H1 (cell line): ENCODE measurements at regions not wholly inside any gene's neighbourhood (a gene's known extent, or its start where the extent isn't known, plus 50 kb on each side); places are given as distances from the start of the nearest gene placed in this dataset.
A peak's percentile ranks its signal among the peaks of the same experiment; 100 is the strongest.

ENCODE experiments used
- CTCF ChIA-PET: fragments of 300-600 bp; sonication (Branson Sonifier 250); formaldehyde crosslinking; loops from one replicate; lab custom pipeline; 2021; ENCODE audit not compliant: partially characterized antibody; lab: Charles Lee
- POLR2A ChIA-PET: fragments of 300-600 bp; sonication (Branson Sonifier 250); formaldehyde crosslinking; loops from one replicate; lab custom pipeline; 2021; ENCODE audit warnings: inconsistent platforms; ENCODE audit not compliant: partially characterized antibody; lab: Charles Lee
- DNase-seq, 2 experiments: peaks; one replicate each; pipeline versions ENCODE4 v3.0.0 to v3.0.0-alpha.2; 2010 to 2022; ENCODE audit warnings: low spot score in 2 of 2, low read depth in 1 of 2, mixed read lengths in 1 of 2
- FAIRE-seq: peaks from 2 replicates; lab custom pipeline; 2011; peaks lifted over from hg19 to GRCh38; lab: Jason Lieb, UNC
- H2AFZ ChIP-seq: 2 replicates; pipeline ENCODE4 v1.8.1; 2012; ENCODE audit warnings: low read length, inconsistent platforms
- H2AK5ac ChIP-seq: 2 replicates; pipeline ENCODE4 v1.6.1; 2013; ENCODE audit warnings: low read depth, low read length
- H2BK120ac ChIP-seq: replicated peaks from 2 replicates; pipeline ENCODE3; 2013; ENCODE audit warnings: low read depth, low read length, inconsistent platforms
- H2BK12ac ChIP-seq: 2 replicates; pipeline ENCODE4 v1.6.1; 2013; ENCODE audit warnings: low read depth, low read length
- H2BK15ac ChIP-seq: 2 replicates; pipeline ENCODE4 v1.6.1; 2013; ENCODE audit warnings: low read length
- H2BK20ac ChIP-seq: 2 replicates; pipeline ENCODE4 v1.6.1; 2013; ENCODE audit warnings: low read length
- H2BK5ac ChIP-seq: 2 replicates; pipeline ENCODE4 v1.6.1; 2013; ENCODE audit warnings: low read depth, low read length
- H3K14ac ChIP-seq: 2 replicates; pipeline ENCODE4 v1.6.1; 2013; ENCODE audit warnings: inconsistent platforms; ENCODE audit not compliant: insufficient read length
- H3K18ac ChIP-seq: 2 replicates; pipeline ENCODE4 v1.6.1; 2013; ENCODE audit warnings: low read length; ENCODE audit errors: extremely low read depth
- H3K23ac ChIP-seq: 2 replicates; pipeline ENCODE4 v1.6.1; 2013; ENCODE audit warnings: inconsistent platforms; ENCODE audit not compliant: insufficient read length
- H3K23me2 ChIP-seq: 2 replicates; pipeline ENCODE4 v1.6.1; 2013; ENCODE audit warnings: low read depth, low read length
- H3K27ac ChIP-seq: 2 replicates; pipeline ENCODE4 v1.6.1; 2011; ENCODE audit warnings: low read depth, low read length, inconsistent platforms
- H3K27me3 ChIP-seq, 4 experiments: replicated peaks in 1 of 4; 1 replicate in 1 of 4; 2 replicates in 3 of 4; pipeline versions ENCODE4 v1.6.1 to v1.8.1; 2011 to 2013; ENCODE audit warnings: low read length in 3 of 4, mild to moderate bottlenecking in 3 of 4, inconsistent platforms in 2 of 4, mixed read lengths in 2 of 4, moderate library complexity in 1 of 4; ENCODE audit not compliant: control insufficient read depth in 3 of 4, insufficient read depth in 3 of 4; ENCODE audit errors: extremely low read depth in 1 of 4
- H3K36me3 ChIP-seq, 4 experiments: 2 replicates each; pipeline versions ENCODE4 v1.6.1 to v1.8.1; 2011 to 2013; ENCODE audit warnings: mild to moderate bottlenecking in 4 of 4, low read length in 3 of 4, moderate library complexity in 2 of 4, control low read depth in 1 of 4, inconsistent platforms in 1 of 4; ENCODE audit not compliant: insufficient read depth in 4 of 4, control insufficient read depth in 2 of 4
- H3K4ac ChIP-seq: replicated peaks from 2 replicates; pipeline ENCODE3; 2013; ENCODE audit warnings: low read length, low read depth, mixed read lengths, inconsistent platforms; ENCODE audit not compliant: insufficient read length
- H3K4me1 ChIP-seq, 4 experiments: replicated peaks in 1 of 4; 1 replicate in 1 of 4; 2 replicates in 3 of 4; pipeline versions ENCODE4 v1.6.1 to v1.8.1; 2011 to 2013; ENCODE audit warnings: low read length in 3 of 4, inconsistent platforms in 2 of 4, mixed read lengths in 1 of 4; ENCODE audit not compliant: insufficient read depth in 4 of 4, control insufficient read depth in 3 of 4
- H3K4me2 ChIP-seq, 2 experiments: 2 replicates each; pipeline versions ENCODE4 v1.6.1 to v1.8.1; 2011 to 2013; ENCODE audit warnings: low read depth in 2 of 2, low read length in 2 of 2, control low read depth in 1 of 2, inconsistent platforms in 1 of 2, mild to moderate bottlenecking in 1 of 2; ENCODE audit not compliant: insufficient read depth in 1 of 2
- H3K4me3 ChIP-seq, 4 experiments: fragments of 200-600, 300-600 bp in 1 of 4; sonication (generic), shearing (Covaris generic), sonication (Bioruptor Twin) in 1 of 4; 2 replicates each; pipeline versions ENCODE4 v1.5.1 to v1.8.1; 2011 to 2016; ENCODE audit warnings: low read length in 4 of 4, low read depth in 3 of 4, control low read depth in 2 of 4, inconsistent platforms in 2 of 4, mild to moderate bottlenecking in 2 of 4, mixed read lengths in 1 of 4, moderate library complexity in 1 of 4; ENCODE audit not compliant: insufficient read depth in 2 of 4; ENCODE audit errors: extremely low read depth in 1 of 4
- H3K56ac ChIP-seq: replicated peaks from 2 replicates; pipeline ENCODE3; 2013; ENCODE audit warnings: low read depth, mild to moderate bottlenecking, mixed read lengths, low read length, inconsistent platforms; ENCODE audit not compliant: insufficient read length
- H3K79me1 ChIP-seq: 2 replicates; pipeline ENCODE4 v1.6.1; 2013; ENCODE audit warnings: low read depth, low read length, control low read depth
- H3K79me2 ChIP-seq, 2 experiments: 2 replicates each; pipeline versions ENCODE4 v1.6.1 to v1.8.1; 2012 to 2013; ENCODE audit warnings: low read length in 2 of 2, mild to moderate bottlenecking in 2 of 2, inconsistent platforms in 1 of 2; ENCODE audit not compliant: insufficient read depth in 2 of 2, control insufficient read depth in 1 of 2
- H3K9ac ChIP-seq, 4 experiments: replicated peaks in 1 of 4; 1 replicate in 1 of 4; 2 replicates in 3 of 4; pipeline versions ENCODE4 v1.6.1 to v1.8.1; 2011 to 2013; ENCODE audit warnings: low read depth in 3 of 4, low read length in 3 of 4, control low read depth in 2 of 4, mild to moderate bottlenecking in 2 of 4, moderate library complexity in 2 of 4, inconsistent platforms in 1 of 4; ENCODE audit errors: extremely low read depth in 1 of 4
- H3K9me3 ChIP-seq, 2 experiments: 2 replicates each; pipeline versions ENCODE4 v1.6.1 to v1.8.1; 2012 to 2013; ENCODE audit warnings: mild to moderate bottlenecking in 2 of 2, moderate library complexity in 2 of 2, control low read depth in 1 of 2, inconsistent platforms in 1 of 2, low read depth in 1 of 2, low read length in 1 of 2, mixed read lengths in 1 of 2; ENCODE audit not compliant: insufficient read depth in 2 of 2
- H4K20me1 ChIP-seq, 2 experiments: replicated peaks in 1 of 2; 2 replicates each; pipeline versions ENCODE3 to v1.8.1; 2011 to 2013; ENCODE audit warnings: inconsistent platforms in 2 of 2, low read length in 2 of 2, mild to moderate bottlenecking in 1 of 2; ENCODE audit not compliant: insufficient read depth in 2 of 2, control insufficient read depth in 1 of 2
- H4K5ac ChIP-seq: 2 replicates; pipeline ENCODE4 v1.6.1; 2013; ENCODE audit warnings: low read length, low read depth, mixed read lengths, inconsistent platforms; ENCODE audit not compliant: insufficient read length
- H4K8ac ChIP-seq: 2 replicates; pipeline ENCODE4 v1.8.0; 2013; ENCODE audit warnings: mild to moderate bottlenecking, moderate library complexity, low read length, inconsistent platforms; ENCODE audit not compliant: insufficient read depth; ENCODE audit errors: extremely low read depth
- H4K91ac ChIP-seq: replicated peaks from 2 replicates; pipeline ENCODE3; 2013; ENCODE audit warnings: low read length, mixed read lengths, inconsistent platforms; ENCODE audit not compliant: insufficient read length
- CBX8 ChIP-seq: fragments of 300-800, 300-1000 bp; sonication (generic); IDR thresholded peaks from 2 replicates; pipeline ENCODE4 v1.7.1; 2016; ENCODE audit warnings: low read depth, low read length, borderline replicate concordance
- MAFK ChIP-seq: IDR thresholded peaks from 2 replicates; pipeline ENCODE4 v1.6.1; 2012; ENCODE audit warnings: low read depth, mild to moderate bottlenecking, improper control_type of control experiment, low read length
- SIRT6 ChIP-seq: IDR thresholded peaks from one replicate; pipeline ENCODE4 v1.7.1; 2012; ENCODE audit warnings: low read length, inconsistent platforms
- SP1 ChIP-seq: IDR thresholded peaks from 2 replicates; pipeline ENCODE4 v1.6.1; 2011; ENCODE audit warnings: low read depth, low read length
- WGBS, 2 experiments: shearing (Covaris generic) in 1 of 2; methylation state at CpG; one replicate each; pipeline versions ENCODE4 v1.1.6 to v1.1.7; 2013 to 2015; ENCODE audit warnings: low lambda C conversion rate in 2 of 2, mixed read lengths in 2 of 2, inconsistent platforms in 1 of 2, low coverage in 1 of 2, missing lambda C conversion rate in 1 of 2; ENCODE audit not compliant: insufficient replicate concordance in 2 of 2, insufficient coverage in 1 of 2, insufficient read length in 1 of 2; ENCODE audit errors: extremely low coverage in 1 of 2, missing lambda C conversion rate in 1 of 2; 5-methylcytosine and 5-hydroxymethylcytosine counted together
- TF ChIP-seq, protein P1 (sequence below): IDR thresholded peaks from 2 replicates; pipeline ENCODE4 v1.6.1; 2012; ENCODE audit warnings: inconsistent platforms

- Histone ChIP-seq H3K79me2 (no peaks in the 10 kb centered on the region), H3K23me2 (no peaks in the 10 kb centered on the region), H2BK15ac (peak overlapping the region; percentile 19; the same call in 1 of the 2 replicates), H4K20me1 (no peaks in the 10 kb centered on the region), H3K56ac (no peak overlapping the region), H2BK5ac (no peak overlapping the region), H3K4me3 (no peak overlapping the region), H4K91ac (no peak overlapping the region), H3K18ac (no peak overlapping the region), H2AK5ac (no peak overlapping the region; the same call in 1 of the 2 replicates), H3K4me2 (no peak overlapping the region), H4K8ac (no peak overlapping the region), H2BK120ac (no peak overlapping the region), H3K9ac (no peak overlapping the region), H3K14ac (no peak overlapping the region), H2BK12ac (no peak overlapping the region), H2BK20ac (no peak overlapping the region; the same call in 1 of the 2 replicates), H3K9me3 (no peaks in the 10 kb centered on the region), H2AFZ (no peak overlapping the region), H3K4ac (no peak overlapping the region), H3K27ac (no peak overlapping the region), H3K79me1 (no peaks in the 10 kb centered on the region), H3K36me3 (no peaks in the 10 kb centered on the region), H3K23ac (no peak overlapping the region), H4K5ac (no peak overlapping the region), H3K27me3 (no peaks in the 10 kb centered on the region), H3K4me1 (no peaks in the 10 kb centered on the region; a peak in 2 of 7 replicates)
- POLR2A ChIA-PET = interaction anchor here (0.9 kb wide), 1 partner anchor 106 kb away, joined by 3 read pairs; no protein-coding TSS in a partner anchor
- CTCF ChIA-PET = interaction anchor here (0.6 to 2.7 kb wide), 11 partner anchors 9 to 356 kb away, joined by 3 to 15 read pairs (median 5); no protein-coding TSS in a partner anchor
- TF ChIP-seq CBX8 = no peak
- no peak for TF ChIP-seq SP1
- no peak for TF ChIP-seq MAFK
- TF ChIP-seq, protein P1, sequence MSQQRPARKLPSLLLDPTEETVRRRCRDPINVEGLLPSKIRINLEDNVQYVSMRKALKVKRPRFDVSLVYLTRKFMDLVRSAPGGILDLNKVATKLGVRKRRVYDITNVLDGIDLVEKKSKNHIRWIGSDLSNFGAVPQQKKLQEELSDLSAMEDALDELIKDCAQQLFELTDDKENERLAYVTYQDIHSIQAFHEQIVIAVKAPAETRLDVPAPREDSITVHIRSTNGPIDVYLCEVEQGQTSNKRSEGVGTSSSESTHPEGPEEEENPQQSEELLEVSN = peak; percentile 53
- no peak for TF ChIP-seq SIRT6
- FAIRE-seq (no peak), DNase-seq (no peak)
- WGBS, 2 experiments = 91% methylated on average over 27 of the region's 30 CpGs; no CpG with 5 or more reads in 1 of the 2 experiments
Observed at GRCh38 chr2:237156031-237156856, 70.6 kb downstream of the COPS8 start.
